Breast epithelium (tissue), 4 donors: ENCODE measurements at regions not wholly inside any gene's neighbourhood (a gene's known extent, or its start where the extent isn't known, plus 50 kb on each side); places are given as distances from the start of the nearest gene placed in this dataset.

Source experiments
- DNase-seq, 2 donors: peaks; one replicate each; pipeline ENCODE4 v3.0.0-alpha.2; 2019; ENCODE audit warnings: low spot score in 2 of 2
- H3K27ac ChIP-seq, 2 donors: fragments of 200-600 bp; sonication (generic) in 1 of 2; one replicate each; pipeline ENCODE4 v1.5.1; 2016 to 2019; ENCODE audit warnings: mild to moderate bottlenecking in 1 of 2
- H3K27me3 ChIP-seq, 2 donors: fragments of 200-600 bp; sonication (generic) in 1 of 2; one replicate each; pipeline versions ENCODE4 v1.5.1 to v1.6.0; 2017 to 2019; ENCODE audit warnings: control low read depth in 1 of 2, mild to moderate bottlenecking in 1 of 2
- H3K36me3 ChIP-seq: fragments of 200-600 bp; one replicate; pipeline ENCODE4 v1.5.1; 2019
- H3K4me1 ChIP-seq, 2 donors: fragments of 200-600 bp; sonication (generic); one replicate each; pipeline ENCODE4 v1.5.1; 2016 to 2019; ENCODE audit warnings: control low read depth in 1 of 2
- H3K4me3 ChIP-seq, 3 donors: fragments of 200-600 bp; sonication (generic); 1 replicate in 2 of 3; 2 replicates in 1 of 3; pipeline ENCODE4 v1.5.1; 2016 to 2019; ENCODE audit warnings: mild to moderate bottlenecking in 3 of 3, moderate library complexity in 2 of 3
- H3K9me3 ChIP-seq, 2 donors: fragments of 200-600 bp; sonication (generic) in 1 of 2; one replicate each; pipeline ENCODE4 v1.5.1; 2016 to 2019; ENCODE audit warnings: control low read depth in 1 of 2
- POLR2A ChIP-seq: fragments of 450-650 bp; IDR thresholded peaks from one replicate; pipeline ENCODE4 v1.6.1; 2016; ENCODE audit warnings: antibody characterized with exemption, mild to moderate bottlenecking, moderate library complexity
- POLR2AphosphoS5 ChIP-seq, 3 donors: sonication (generic); formaldehyde crosslinking; IDR thresholded peaks; one replicate each; pipeline ENCODE4 v1.6.1; 2017; ENCODE audit warnings: antibody characterized with exemption in 3 of 3
- intact Hi-C: fragments of 100-400 bp; cut with DNase I; formaldehyde crosslinking; loops from one replicate; pipeline ENCODE4 v1.15.1; 2023; ENCODE audit warnings: low total_unique reads
- TF ChIP-seq, protein P1 (sequence below), 3 donors: fragments of 450-650 bp; IDR thresholded peaks; one replicate each; pipeline ENCODE4 v1.5.1; 2016 to 2017; ENCODE audit warnings: antibody characterized with exemption in 3 of 3, mild to moderate bottlenecking in 3 of 3, moderate library complexity in 3 of 3

DNA sequence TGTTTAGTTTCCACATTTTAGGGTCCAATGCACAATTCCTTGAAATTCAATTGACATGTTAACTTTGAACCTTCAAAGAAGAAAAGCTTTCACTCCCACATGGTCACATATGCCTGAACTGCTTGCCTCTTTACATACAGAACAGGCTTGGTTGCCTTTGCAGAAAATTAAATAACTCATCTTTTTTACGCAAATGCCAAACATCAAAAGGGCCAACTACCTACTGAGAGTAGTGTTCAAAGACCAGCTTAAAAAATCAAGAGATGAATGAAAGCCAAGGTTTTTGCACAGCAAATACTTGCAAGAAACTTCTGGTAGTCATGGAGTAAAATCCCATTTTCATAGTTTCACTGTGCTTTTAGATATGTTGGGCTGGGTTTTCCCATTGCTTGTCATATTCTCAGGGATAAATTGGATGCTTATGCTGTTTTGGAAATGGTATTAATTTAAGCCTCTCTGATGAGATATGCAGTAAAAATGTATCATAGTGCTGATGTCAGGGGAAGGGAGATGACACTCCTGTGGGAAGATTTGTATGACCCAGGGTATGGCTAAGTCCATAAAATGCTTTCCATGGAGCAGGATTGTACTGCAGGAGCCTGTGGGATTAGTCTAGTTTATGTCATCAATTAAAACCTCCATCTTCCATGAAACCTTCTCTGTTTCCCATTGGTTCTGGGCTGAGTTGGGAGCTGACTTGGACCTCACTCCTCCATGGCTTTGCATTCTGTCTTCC, 60.6 kb upstream of the DARS1 start:
- Histone ChIP-seq H3K9me3 (no peaks in the 10 kb centered on the region), H3K36me3 (no peaks in the 10 kb centered on the region), H3K4me3 (no peak overlapping the region), H3K4me1 (no peaks in the 10 kb centered on the region), H3K27me3 (no peaks in the 10 kb centered on the region), H3K27ac (no peak overlapping the region)
- intact Hi-C loops = loop anchor here (2.0 kb wide), 1 partner anchor 61 kb away; no protein-coding TSS in a partner anchor
- TF ChIP-seq POLR2A = no peak
- TF ChIP-seq POLR2AphosphoS5 (IDR thresholded peaks at IDR 0.05) = no peak
- TF ChIP-seq, protein P1, sequence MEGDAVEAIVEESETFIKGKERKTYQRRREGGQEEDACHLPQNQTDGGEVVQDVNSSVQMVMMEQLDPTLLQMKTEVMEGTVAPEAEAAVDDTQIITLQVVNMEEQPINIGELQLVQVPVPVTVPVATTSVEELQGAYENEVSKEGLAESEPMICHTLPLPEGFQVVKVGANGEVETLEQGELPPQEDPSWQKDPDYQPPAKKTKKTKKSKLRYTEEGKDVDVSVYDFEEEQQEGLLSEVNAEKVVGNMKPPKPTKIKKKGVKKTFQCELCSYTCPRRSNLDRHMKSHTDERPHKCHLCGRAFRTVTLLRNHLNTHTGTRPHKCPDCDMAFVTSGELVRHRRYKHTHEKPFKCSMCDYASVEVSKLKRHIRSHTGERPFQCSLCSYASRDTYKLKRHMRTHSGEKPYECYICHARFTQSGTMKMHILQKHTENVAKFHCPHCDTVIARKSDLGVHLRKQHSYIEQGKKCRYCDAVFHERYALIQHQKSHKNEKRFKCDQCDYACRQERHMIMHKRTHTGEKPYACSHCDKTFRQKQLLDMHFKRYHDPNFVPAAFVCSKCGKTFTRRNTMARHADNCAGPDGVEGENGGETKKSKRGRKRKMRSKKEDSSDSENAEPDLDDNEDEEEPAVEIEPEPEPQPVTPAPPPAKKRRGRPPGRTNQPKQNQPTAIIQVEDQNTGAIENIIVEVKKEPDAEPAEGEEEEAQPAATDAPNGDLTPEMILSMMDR (IDR thresholded peaks at IDR 0.05) = no peak
- DNase-seq = no peak

DNA sequence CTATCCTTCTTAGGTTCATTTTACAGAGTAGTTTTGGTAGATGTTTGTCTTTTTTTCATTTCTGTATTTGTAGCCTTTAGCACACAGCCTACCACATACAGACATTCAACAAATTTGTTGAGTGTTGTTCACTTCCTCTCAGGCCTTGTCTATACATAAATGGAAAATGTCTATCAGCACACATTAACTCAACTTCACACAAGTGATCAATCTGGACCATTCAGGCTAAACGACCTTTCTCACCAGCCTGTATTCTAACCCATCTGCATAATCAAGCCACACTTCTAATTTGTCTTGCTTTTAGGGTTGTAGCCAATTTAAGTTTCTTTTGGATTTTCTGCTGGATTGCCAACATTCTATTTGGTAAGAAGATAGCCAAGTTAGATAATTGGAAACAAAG, 59.9 kb upstream of the DARS1 start:
- no peaks in the 10 kb centered on the region for H3K27me3 ChIP-seq
- no peak overlapping the region for H3K4me3 ChIP-seq
- no peak overlapping the region for H3K27ac ChIP-seq
- H3K9me3 ChIP-seq = no peaks in the 10 kb centered on the region
- H3K4me1 ChIP-seq = no peaks in the 10 kb centered on the region
- H3K36me3 ChIP-seq = no peaks in the 10 kb centered on the region
- no peak for DNase-seq
- TF ChIP-seq POLR2AphosphoS5 (IDR thresholded peaks at IDR 0.05) (no peak), POLR2A (no peak)
- TF ChIP-seq, protein P1 (IDR thresholded peaks at IDR 0.05) = no peak
- intact Hi-C loops = loop anchor here (2.0 kb wide), 1 partner anchor 61 kb away; no protein-coding TSS in a partner anchor
